Inflammatory macrophage treated with lipopolysaccharide for 1 hour (primary cell): ENCODE measurements at regions not wholly inside any gene's neighbourhood (a gene's known extent, or its start where the extent isn't known, plus 50 kb on each side); places are given as distances from the start of the nearest gene placed in this dataset.

Experiments used
- DNase-seq, 2 donors: peaks; one replicate each; pipeline ENCODE4 v3.0.0-alpha.2; 2020 to 2022

GRCh38 chr1:4046836-4047461 lies 146.9 kb upstream of the C1orf174 start:
- DNase-seq, result no peak

- DNase-seq, result no peak
These were observed 147.6 kb upstream of the C1orf174 start for GRCh38 chr1:4047666-4048065.

- no peak for DNase-seq
These were observed 148.0 kb upstream of the C1orf174 start for GRCh38 chr1:4048076-4048475.

GRCh38 chr1:4048921-4049320 lies 148.8 kb upstream of the C1orf174 start:
- no peak for DNase-seq

- DNase-seq, result no peak
These were observed 150.9 kb upstream of the C1orf174 start for GRCh38 chr1:4050998-4051397.

- DNase-seq, result no peak
These were observed 152.6 kb upstream of the C1orf174 start for GRCh38 chr1:4052657-4053056.

GRCh38 chr1:4053160-4053748 lies 153.2 kb upstream of the C1orf174 start:
- DNase-seq, result no peak

- no peak for DNase-seq
These were observed 153.7 kb upstream of the C1orf174 start for GRCh38 chr1:4053774-4054173.

- DNase-seq, result no peak
These were observed 155.4 kb upstream of the C1orf174 start for GRCh38 chr1:4055294-4055967.

- no peak for DNase-seq
These were observed 156.3 kb upstream of the C1orf174 start for GRCh38 chr1:4056422-4056821.

GRCh38 chr1:4056989-4057388 lies 156.9 kb upstream of the C1orf174 start:
- DNase-seq, result no peak

GRCh38 chr1:4057603-4058002 lies 157.5 kb upstream of the C1orf174 start:
- DNase-seq, result no peak

- DNase-seq, result no peak
These were observed 158.1 kb upstream of the C1orf174 start for GRCh38 chr1:4058122-4058521.

- no peak for DNase-seq
These were observed 158.6 kb upstream of the C1orf174 start for GRCh38 chr1:4058706-4059105.

GRCh38 chr1:4059270-4059669 lies 159.2 kb upstream of the C1orf174 start:
- no peak for DNase-seq

- DNase-seq, result no peak
These were observed 160.8 kb upstream of the C1orf174 start for GRCh38 chr1:4060850-4061249.

GRCh38 chr1:4061521-4062031 lies 161.5 kb upstream of the C1orf174 start:
- no peak for DNase-seq

GRCh38 chr1:4062041-4062440 lies 162.0 kb upstream of the C1orf174 start:
- DNase-seq, result no peak

- DNase-seq, result no peak
These were observed 162.5 kb upstream of the C1orf174 start for GRCh38 chr1:4062560-4062959.

- no peak for DNase-seq
These were observed 162.9 kb upstream of the C1orf174 start for GRCh38 chr1:4062992-4063391.

- no peak for DNase-seq
These were observed 163.4 kb upstream of the C1orf174 start for GRCh38 chr1:4063516-4063915.

- no peak for DNase-seq
These were observed 164.2 kb upstream of the C1orf174 start for GRCh38 chr1:4064150-4064889.

- no peak for DNase-seq
These were observed 167.0 kb upstream of the C1orf174 start for GRCh38 chr1:4066860-4067599.
